Keratinocyte (primary cell): ENCODE measurements at regions not wholly inside any gene's neighbourhood (a gene's known extent, or its start where the extent isn't known, plus 50 kb on each side); places are given as distances from the start of the nearest gene placed in this dataset.

Source experiments
- DNase-seq: peaks from one replicate; pipeline ENCODE4 v3.0.0-alpha.2; 2011; ENCODE audit warnings: low read depth, missing footprints, low spot score
- FAIRE-seq: peaks from 2 replicates; lab custom pipeline; 2011; peaks lifted over from hg19 to GRCh38; lab: Jason Lieb, UNC
- H2AFZ ChIP-seq: 2 replicates; pipeline ENCODE4 v1.6.0; 2012; ENCODE audit warnings: low read length, control low read depth, inconsistent platforms; ENCODE audit not compliant: control insufficient read depth
- H3K27ac ChIP-seq: 2 replicates; pipeline ENCODE4 v1.5.1; 2011; ENCODE audit warnings: low read length; ENCODE audit not compliant: control insufficient read depth, insufficient read depth
- H3K27me3 ChIP-seq: 3 replicates; pipeline ENCODE4 v1.6.0; 2011; ENCODE audit warnings: low read length; ENCODE audit not compliant: control insufficient read depth, insufficient read depth; ENCODE audit errors: extremely low read depth
- H3K36me3 ChIP-seq, 2 experiments: 2 replicates in 1 of 2; 3 replicates in 1 of 2; pipeline ENCODE4 v1.5.1; 2011; ENCODE audit warnings: low read length in 2 of 2, mild to moderate bottlenecking in 1 of 2; ENCODE audit not compliant: control insufficient read depth in 2 of 2, insufficient read depth in 2 of 2; ENCODE audit errors: extremely low read depth in 1 of 2
- H3K4me1 ChIP-seq: 3 replicates; pipeline ENCODE4 v1.5.1; 2011; ENCODE audit warnings: low read length; ENCODE audit not compliant: control insufficient read depth, insufficient read depth; ENCODE audit errors: extremely low read depth
- H3K4me2 ChIP-seq: 3 replicates; pipeline ENCODE4 v1.6.0; 2011; ENCODE audit warnings: low read depth, low read length; ENCODE audit not compliant: control insufficient read depth, insufficient read depth; ENCODE audit errors: extremely low read depth
- H3K4me3 ChIP-seq, 3 experiments: fragments of 200-600 bp in 1 of 3; sonication (generic) in 1 of 3; 2 replicates in 2 of 3; 3 replicates in 1 of 3; pipeline ENCODE4 v1.5.1; 2011 to 2016; ENCODE audit warnings: low read length in 3 of 3, mild to moderate bottlenecking in 3 of 3, control low read depth in 2 of 3, inconsistent platforms in 1 of 3, low read depth in 1 of 3, mixed read lengths in 1 of 3, mixed run types in 1 of 3, moderate library complexity in 1 of 3; ENCODE audit not compliant: control insufficient read depth in 2 of 3, insufficient read depth in 2 of 3; ENCODE audit errors: extremely low read depth in 1 of 3
- H3K79me2 ChIP-seq: 2 replicates; pipeline ENCODE4 v1.6.0; 2012; ENCODE audit warnings: low read length; ENCODE audit not compliant: control insufficient read depth, insufficient read depth
- H3K9ac ChIP-seq: 3 replicates; pipeline ENCODE4 v1.6.0; 2011; ENCODE audit warnings: low read length; ENCODE audit not compliant: control insufficient read depth, insufficient read depth; ENCODE audit errors: extremely low read depth
- H3K9me1 ChIP-seq: 3 replicates; pipeline ENCODE4 v1.6.0; 2011; ENCODE audit warnings: low read length; ENCODE audit not compliant: control insufficient read depth, insufficient read depth; ENCODE audit errors: extremely low read depth
- H3K9me3 ChIP-seq: 2 replicates; pipeline ENCODE4 v1.5.1; 2012; ENCODE audit warnings: low read depth, low read length; ENCODE audit not compliant: control insufficient read depth
- H4K20me1 ChIP-seq: 3 replicates; pipeline ENCODE4 v1.6.0; 2011; ENCODE audit warnings: low read length; ENCODE audit not compliant: control insufficient read depth, insufficient read depth; ENCODE audit errors: extremely low read depth
- EZH2 ChIP-seq: IDR thresholded peaks from one replicate; pipeline ENCODE4 v1.6.1; 2012; ENCODE audit warnings: inconsistent platforms, mild to moderate bottlenecking, low read length, moderate library complexity
- dilution Hi-C: fragments of 300-500 bp; cut with MboI; formaldehyde crosslinking; loops from one replicate; pipeline ENCODE4 v1.7.0; 2020; ENCODE audit warnings: low sequenced_read_pairs; ENCODE audit not compliant: extremely low pct_ligation_motif_present
- small RNA-seq, 3 experiments: library from RNA; depleted of rRNA; stranded (forward); fragments of <200 nt; gene quantifications; one replicate each; pipeline ENCODE3, GENCODE V24; 2012; ENCODE audit warnings: low read depth in 3 of 3, low replicate concordance in 1 of 3; ENCODE audit not compliant: insufficient read length in 3 of 3
- TF ChIP-seq, protein P1 (sequence below), 3 experiments: IDR thresholded peaks in 1 of 3; conservative IDR thresholded peaks in 1 of 3; optimal IDR thresholded peaks in 1 of 3; 2 replicates in 2 of 3; 3 replicates in 1 of 3; pipeline versions ENCODE3 to v1.5.1; 2011; ENCODE audit warnings: low read length in 3 of 3, mild to moderate bottlenecking in 3 of 3, moderate library complexity in 2 of 3, control low read depth in 1 of 3, inconsistent platforms in 1 of 3; ENCODE audit not compliant: insufficient read depth in 2 of 3; ENCODE audit errors: extremely low read depth in 1 of 3

DNA sequence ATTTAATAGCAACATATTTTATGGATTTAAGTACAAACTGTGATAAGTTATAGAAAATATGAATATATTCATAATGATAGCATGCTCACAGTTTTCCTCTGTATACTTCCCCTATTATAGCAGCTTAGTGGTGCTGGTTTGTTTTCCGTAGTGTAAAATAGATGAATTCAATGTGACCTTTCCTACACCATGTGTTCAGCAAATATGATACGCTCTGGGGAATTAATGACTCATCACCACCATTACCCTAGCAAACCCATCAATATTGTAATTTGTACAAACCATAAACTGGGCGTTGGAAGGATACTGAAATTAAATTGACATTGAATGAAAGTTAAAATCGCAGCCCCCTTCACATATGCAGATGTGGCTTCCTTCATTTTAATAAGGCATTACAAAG is 58.7 kb upstream of the CDH19 start:
- Histone ChIP-seq H3K4me2 (no peak overlapping the region), H3K9me1 (no peaks in the 10 kb centered on the region), H3K79me2 (no peaks in the 10 kb centered on the region), H2AFZ (no peak overlapping the region), H3K27me3 (no peaks in the 10 kb centered on the region), H3K36me3 (no peaks in the 10 kb centered on the region), H3K4me3 (no peak overlapping the region), H3K4me1 (no peaks in the 10 kb centered on the region), H3K9ac (no peak overlapping the region), H4K20me1 (no peaks in the 10 kb centered on the region), H3K9me3 (no peaks in the 10 kb centered on the region), H3K27ac (no peak overlapping the region)
- dilution Hi-C loops, result no loop called here
- TF ChIP-seq, protein P1, sequence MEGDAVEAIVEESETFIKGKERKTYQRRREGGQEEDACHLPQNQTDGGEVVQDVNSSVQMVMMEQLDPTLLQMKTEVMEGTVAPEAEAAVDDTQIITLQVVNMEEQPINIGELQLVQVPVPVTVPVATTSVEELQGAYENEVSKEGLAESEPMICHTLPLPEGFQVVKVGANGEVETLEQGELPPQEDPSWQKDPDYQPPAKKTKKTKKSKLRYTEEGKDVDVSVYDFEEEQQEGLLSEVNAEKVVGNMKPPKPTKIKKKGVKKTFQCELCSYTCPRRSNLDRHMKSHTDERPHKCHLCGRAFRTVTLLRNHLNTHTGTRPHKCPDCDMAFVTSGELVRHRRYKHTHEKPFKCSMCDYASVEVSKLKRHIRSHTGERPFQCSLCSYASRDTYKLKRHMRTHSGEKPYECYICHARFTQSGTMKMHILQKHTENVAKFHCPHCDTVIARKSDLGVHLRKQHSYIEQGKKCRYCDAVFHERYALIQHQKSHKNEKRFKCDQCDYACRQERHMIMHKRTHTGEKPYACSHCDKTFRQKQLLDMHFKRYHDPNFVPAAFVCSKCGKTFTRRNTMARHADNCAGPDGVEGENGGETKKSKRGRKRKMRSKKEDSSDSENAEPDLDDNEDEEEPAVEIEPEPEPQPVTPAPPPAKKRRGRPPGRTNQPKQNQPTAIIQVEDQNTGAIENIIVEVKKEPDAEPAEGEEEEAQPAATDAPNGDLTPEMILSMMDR (optimal IDR thresholded peaks at IDR 0.05 in 1 of 3, IDR thresholded peaks at IDR 0.05 in 1 of 3, conservative IDR thresholded peaks at IDR 0.05 in 1 of 3; ENCODE audit: extremely low read depth in 1 of 3, insufficient read depth in 2 of 3, low read length in 3 of 3), result no peak
- DNase-seq, result no peak
- no peak for FAIRE-seq

DNA sequence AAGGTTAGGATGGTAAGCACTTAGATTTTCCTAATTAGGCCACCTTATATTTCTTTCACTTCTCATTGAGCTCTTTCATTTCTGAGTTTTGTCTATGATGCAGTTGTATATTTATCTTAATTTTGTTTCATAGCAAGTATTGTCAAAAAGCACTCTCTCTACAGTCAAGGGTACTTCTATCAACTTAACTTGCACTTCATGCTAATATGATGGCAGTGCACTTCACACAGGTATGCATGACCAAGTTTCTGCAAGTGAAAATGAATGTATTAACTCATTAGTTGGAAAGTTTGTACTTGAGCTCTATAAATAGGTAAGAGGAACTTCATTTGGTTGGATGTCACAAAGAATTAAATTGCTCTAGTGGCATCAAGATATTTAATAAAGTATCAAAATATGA is 51.5 kb upstream of the CDH19 start:
- H3K9me1 ChIP-seq, result no peaks in the 10 kb centered on the region
- no peaks in the 10 kb centered on the region for H3K9me3 ChIP-seq
- no peak overlapping the region for H3K27ac ChIP-seq
- FAIRE-seq (no peak), DNase-seq (no peak)
- no peaks in the 10 kb centered on the region for H3K79me2 ChIP-seq
- no peak overlapping the region for H3K4me2 ChIP-seq
- H3K36me3 ChIP-seq, result no peaks in the 10 kb centered on the region
- H4K20me1 ChIP-seq, result no peaks in the 10 kb centered on the region
- H3K9ac ChIP-seq, result no peak overlapping the region
- H2AFZ ChIP-seq, result no peak overlapping the region
- H3K4me1 ChIP-seq, result no peaks in the 10 kb centered on the region
- H3K27me3 ChIP-seq, result no peaks in the 10 kb centered on the region
- H3K4me3 ChIP-seq, result no peak overlapping the region
- no peak for TF ChIP-seq EZH2
- TF ChIP-seq, protein P1 (optimal IDR thresholded peaks at IDR 0.05 in 1 of 3, IDR thresholded peaks at IDR 0.05 in 1 of 3, conservative IDR thresholded peaks at IDR 0.05 in 1 of 3; ENCODE audit: extremely low read depth in 1 of 3, insufficient read depth in 2 of 3, low read length in 3 of 3), result no peak
- dilution Hi-C loops, result no loop called here

Small RNA genes lying in the stretch of these regions (small RNA-seq; reads per million reads assigned to genes)
- gene AC091042.1, result 0 reads per million in 3 experiments
- 0 reads per million in 3 experiments for gene MIR5011
- 0 reads per million in 3 experiments for gene RNU6-1037P
- gene RPL31P9, result 0 reads per million in 3 experiments
